Ovary (tissue), 7 donors: ENCODE measurements at regions not wholly inside any gene's neighbourhood (a gene's known extent, or its start where the extent isn't known, plus 50 kb on each side); places are given as distances from the start of the nearest gene placed in this dataset.

Experiments
- DNase-seq, 5 donors: peaks; one replicate each; pipeline ENCODE4 v3.0.0-alpha.2; 2019 to 2020
- H3K27ac ChIP-seq, 2 donors: fragments of 200-600 bp; one replicate each; pipeline versions ENCODE4 v1.5.1 to v1.8.0; 2019 to 2022
- H3K27me3 ChIP-seq: fragments of 200-600 bp; one replicate; pipeline ENCODE4 v1.8.0; 2022
- H3K36me3 ChIP-seq: fragments of 200-600 bp; sonication (generic); one replicate; pipeline ENCODE4 v1.5.1; 2019
- H3K4me1 ChIP-seq: one replicate; pipeline ENCODE4 v1.8.1; 2013; ENCODE audit warnings: mild to moderate bottlenecking, moderate library complexity; ENCODE audit not compliant: insufficient read depth
- H3K4me3 ChIP-seq: fragments of 200-600 bp; sonication (generic); one replicate; pipeline ENCODE4 v1.5.1; 2017
- H3K9me3 ChIP-seq, 2 donors: fragments of 200-600 bp in 1 of 2; sonication (generic) in 1 of 2; one replicate each; pipeline versions ENCODE4 v1.5.1 to v1.8.1; 2013 to 2019; ENCODE audit warnings: mild to moderate bottlenecking in 1 of 2, moderate library complexity in 1 of 2
- EP300 ChIP-seq: sonication (generic); formaldehyde crosslinking; IDR thresholded peaks from one replicate; pipeline ENCODE4 v1.6.1; 2017; ENCODE audit warnings: antibody characterized with exemption
- POLR2A ChIP-seq: fragments of 450-650 bp; IDR thresholded peaks from one replicate; pipeline ENCODE4 v1.6.1; 2017; ENCODE audit warnings: antibody characterized with exemption, mild to moderate bottlenecking, moderate library complexity
- WGBS, 3 donors: extraction: QIAGEN DNeasy Blood & Tissue Kit in 1 of 3; methylation state at CpG; one replicate each; pipeline versions ENCODE4 v1.1.5 to v1.1.7; 2013 to 2017; 5-methylcytosine and 5-hydroxymethylcytosine counted together
- intact Hi-C, 4 donors: fragments of 100-400 bp; cut with DNase I; formaldehyde crosslinking; loops; one replicate each; pipeline versions ENCODE4 v1.11.0 to v1.15.1; 2022 to 2023
- TF ChIP-seq, protein P1 (sequence below), 3 donors: fragments of 450-650 bp in 2 of 3; fragments of 200-600 bp in 1 of 3; IDR thresholded peaks; one replicate each; pipeline versions ENCODE4 v1.5.1 to v1.8.0; 2016 to 2022; ENCODE audit warnings: antibody characterized with exemption in 3 of 3, mild to moderate bottlenecking in 1 of 3
- donor health status: DM: no; HTN: no; CAD: no; lungs with moderate emphysema.
- donor health status: DM: no; HTN: no; CAD: no.
- donor health status: Bipolar disorder and iron deficiency.
- donor health status: DM: no; HTN: no; CAD: no.
- donor health status: DM: yes; HTN: yes; CAD: no.

DNA sequence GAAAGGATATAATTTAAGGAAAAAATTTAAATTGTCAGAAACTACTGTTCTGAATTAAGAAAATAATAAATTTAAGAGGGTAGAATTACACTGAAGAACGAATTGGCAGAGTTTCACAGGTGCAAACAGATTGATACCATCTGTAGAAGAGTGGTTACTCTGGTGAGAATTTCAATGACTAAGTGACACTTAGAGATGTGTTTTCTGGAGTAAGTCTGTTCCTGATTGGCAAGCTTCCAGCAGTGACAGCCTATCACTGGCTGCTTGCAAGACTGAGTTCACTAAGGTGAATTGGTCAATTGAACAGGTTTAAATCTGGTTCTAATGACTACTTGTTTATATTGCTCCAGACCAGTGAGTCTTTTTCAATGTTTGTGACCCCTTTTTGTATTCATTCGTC is 838.2 kb upstream of the RGS18 start:
- H3K4me3 ChIP-seq: no peak overlapping the region
- no peak for DNase-seq
- intact Hi-C loops: no loop called here
- no peaks in the 10 kb centered on the region for H3K36me3 ChIP-seq
- no peak overlapping the region for H3K27ac ChIP-seq
- WGBS, 3 donors: 74 to 79% (median 76%) methylated on average over 2 of the region's 2 CpGs
- no peaks in the 10 kb centered on the region for H3K4me1 ChIP-seq
- no peaks in the 10 kb centered on the region for H3K27me3 ChIP-seq
- H3K9me3 ChIP-seq: no peaks in the 10 kb centered on the region
- TF ChIP-seq, protein P1, sequence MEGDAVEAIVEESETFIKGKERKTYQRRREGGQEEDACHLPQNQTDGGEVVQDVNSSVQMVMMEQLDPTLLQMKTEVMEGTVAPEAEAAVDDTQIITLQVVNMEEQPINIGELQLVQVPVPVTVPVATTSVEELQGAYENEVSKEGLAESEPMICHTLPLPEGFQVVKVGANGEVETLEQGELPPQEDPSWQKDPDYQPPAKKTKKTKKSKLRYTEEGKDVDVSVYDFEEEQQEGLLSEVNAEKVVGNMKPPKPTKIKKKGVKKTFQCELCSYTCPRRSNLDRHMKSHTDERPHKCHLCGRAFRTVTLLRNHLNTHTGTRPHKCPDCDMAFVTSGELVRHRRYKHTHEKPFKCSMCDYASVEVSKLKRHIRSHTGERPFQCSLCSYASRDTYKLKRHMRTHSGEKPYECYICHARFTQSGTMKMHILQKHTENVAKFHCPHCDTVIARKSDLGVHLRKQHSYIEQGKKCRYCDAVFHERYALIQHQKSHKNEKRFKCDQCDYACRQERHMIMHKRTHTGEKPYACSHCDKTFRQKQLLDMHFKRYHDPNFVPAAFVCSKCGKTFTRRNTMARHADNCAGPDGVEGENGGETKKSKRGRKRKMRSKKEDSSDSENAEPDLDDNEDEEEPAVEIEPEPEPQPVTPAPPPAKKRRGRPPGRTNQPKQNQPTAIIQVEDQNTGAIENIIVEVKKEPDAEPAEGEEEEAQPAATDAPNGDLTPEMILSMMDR (IDR thresholded peaks at IDR 0.05): no peak
- no peak for TF ChIP-seq EP300

- WGBS, 3 donors: 79 to 92% (median 83%) methylated on average over 4 of the region's 4 CpGs
- Histone ChIP-seq H3K4me3 (no peak overlapping the region), H3K9me3 (no peaks in the 10 kb centered on the region), H3K27ac (no peak overlapping the region), H3K27me3 (no peaks in the 10 kb centered on the region), H3K4me1 (no peaks in the 10 kb centered on the region), H3K36me3 (no peaks in the 10 kb centered on the region)
- intact Hi-C loops: no loop called here
- DNase-seq: no peak
- TF ChIP-seq POLR2A (no peak), EP300 (no peak)
- TF ChIP-seq, protein P1 (IDR thresholded peaks at IDR 0.05): no peak
Observed at GRCh38 chr1:191327868-191328267, 830.4 kb upstream of the RGS18 start.

- Histone ChIP-seq H3K27ac (no peak overlapping the region), H3K4me3 (no peak overlapping the region), H3K9me3 (no peaks in the 10 kb centered on the region), H3K27me3 (no peaks in the 10 kb centered on the region), H3K4me1 (no peaks in the 10 kb centered on the region), H3K36me3 (no peaks in the 10 kb centered on the region)
- 40 to 50% (median 48%) methylated on average over 1 of the region's 1 CpG for WGBS, 3 donors
- no peak for DNase-seq
- TF ChIP-seq EP300 (no peak), POLR2A (no peak)
- TF ChIP-seq, protein P1 (IDR thresholded peaks at IDR 0.05): no peak
- intact Hi-C loops: no loop called here
Observed at GRCh38 chr1:191343816-191344215, 814.4 kb upstream of the RGS18 start.

DNA sequence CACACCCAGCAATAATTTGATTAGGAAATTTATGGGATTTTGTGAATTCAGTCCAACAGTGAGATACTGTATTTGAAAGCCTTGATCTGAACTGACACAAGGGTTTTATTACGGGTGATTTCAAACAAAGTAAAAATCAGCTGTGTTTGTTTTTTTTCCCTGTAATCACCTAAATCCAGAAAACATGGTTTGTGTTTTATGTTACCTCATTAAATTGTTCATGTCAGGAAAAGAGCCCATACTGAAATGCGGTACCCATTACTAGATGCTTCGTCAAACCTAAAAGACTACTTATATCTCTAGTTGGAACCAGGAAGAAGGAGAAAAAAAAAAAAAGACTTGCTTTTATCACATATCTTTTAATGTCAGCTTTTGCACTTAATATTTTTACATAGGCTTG is 811.9 kb upstream of the RGS18 start:
- Histone ChIP-seq H3K27ac (no peak overlapping the region), H3K4me1 (no peaks in the 10 kb centered on the region), H3K4me3 (no peak overlapping the region), H3K36me3 (no peaks in the 10 kb centered on the region), H3K9me3 (no peaks in the 10 kb centered on the region), H3K27me3 (no peaks in the 10 kb centered on the region)
- DNase-seq: no peak
- WGBS, 3 donors: 65 to 75% (median 66%) methylated on average over 3 of the region's 3 CpGs
- intact Hi-C loops: no loop called here
- TF ChIP-seq POLR2A (no peak), EP300 (no peak)
- TF ChIP-seq, protein P1 (IDR thresholded peaks at IDR 0.05): no peak

DNA sequence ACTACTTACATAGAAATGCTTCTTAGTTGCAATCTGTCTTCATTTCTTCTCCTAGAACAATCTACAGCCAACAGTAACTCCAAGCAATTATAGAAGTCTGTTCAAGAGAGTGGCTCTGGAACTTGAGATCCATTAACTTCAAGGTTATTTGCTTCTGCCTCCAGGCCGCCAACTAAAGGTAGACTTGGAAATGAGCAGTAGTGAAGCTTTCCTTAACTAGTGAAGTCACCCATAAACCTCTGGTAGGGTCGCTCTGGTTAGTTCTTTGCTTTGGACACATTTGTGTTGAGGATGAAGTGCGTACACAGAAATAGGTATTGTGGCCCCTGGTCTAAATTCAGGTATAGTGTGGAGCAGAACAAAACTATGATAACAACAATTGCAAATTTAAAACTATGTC is 809.9 kb upstream of the RGS18 start:
- H3K36me3 ChIP-seq: no peaks in the 10 kb centered on the region
- H3K4me1 ChIP-seq: no peaks in the 10 kb centered on the region
- H3K27me3 ChIP-seq: no peaks in the 10 kb centered on the region
- no peaks in the 10 kb centered on the region for H3K9me3 ChIP-seq
- TF ChIP-seq EP300: no peak
- H3K4me3 ChIP-seq: no peak overlapping the region
- no peak overlapping the region for H3K27ac ChIP-seq
- DNase-seq: no peak
- WGBS, 3 donors: 92 to 97% (median 93%) methylated on average over 3 of the region's 3 CpGs
- intact Hi-C loops: no loop called here
